Thyroid gland (tissue), 4 donors: ENCODE measurements at regions not wholly inside any gene's neighbourhood (a gene's known extent, or its start where the extent isn't known, plus 50 kb on each side); places are given as distances from the start of the nearest gene placed in this dataset.

Experiments
- DNase-seq, 2 donors: peaks; one replicate each; pipeline ENCODE4 v3.0.0-alpha.2; 2019
- H3K27ac ChIP-seq, 3 donors: fragments of 200-600 bp; sonication (generic); 1 replicate in 2 of 3; 2 replicates in 1 of 3; pipeline ENCODE4 v1.5.1; 2016 to 2019; ENCODE audit warnings: mild to moderate bottlenecking in 1 of 3, moderate library complexity in 1 of 3
- H3K27me3 ChIP-seq: fragments of 200-600 bp; sonication (generic); one replicate; pipeline ENCODE4 v1.5.1; 2019
- H3K36me3 ChIP-seq, 2 donors: fragments of 200-600 bp; sonication (generic); one replicate each; pipeline ENCODE4 v1.5.1; 2016 to 2019
- H3K4me1 ChIP-seq, 2 donors: fragments of 200-600 bp; sonication (generic); one replicate each; pipeline ENCODE4 v1.5.1; 2017 to 2019
- H3K4me3 ChIP-seq, 3 donors: fragments of 200-600 bp; sonication (generic); replicated peaks in 1 of 3; 1 replicate in 2 of 3; 2 replicates in 1 of 3; pipeline ENCODE4 v1.5.1; 2016; ENCODE audit warnings: mild to moderate bottlenecking in 1 of 3
- H3K9me3 ChIP-seq: fragments of 200-600 bp; sonication (generic); one replicate; pipeline ENCODE4 v1.5.1; 2017
- POLR2A ChIP-seq, 2 donors: fragments of 450-650 bp; IDR thresholded peaks; one replicate each; pipeline ENCODE4 v1.6.1; 2017; ENCODE audit warnings: antibody characterized with exemption in 2 of 2, mild to moderate bottlenecking in 2 of 2, moderate library complexity in 1 of 2
- WGBS, 2 donors: methylation state at CpG; one replicate each; pipeline ENCODE4 v1.1.5; 2017; 5-methylcytosine and 5-hydroxymethylcytosine counted together
- intact Hi-C: fragments of 100-400 bp; cut with DNase I; formaldehyde crosslinking; loops from one replicate; pipeline ENCODE4 v1.15.1; 2023
- TF ChIP-seq, protein P1 (sequence below), 6 experiments: fragments of 200-600 bp in 3 of 6; fragments of 450-650 bp in 3 of 6; sonication (generic) in 3 of 6; IDR thresholded peaks; one replicate each; pipeline ENCODE4 v1.5.1; 2016 to 2019; ENCODE audit warnings: antibody characterized with exemption in 6 of 6, mild to moderate bottlenecking in 2 of 6, inconsistent platforms in 1 of 6, moderate library complexity in 1 of 6

DNA sequence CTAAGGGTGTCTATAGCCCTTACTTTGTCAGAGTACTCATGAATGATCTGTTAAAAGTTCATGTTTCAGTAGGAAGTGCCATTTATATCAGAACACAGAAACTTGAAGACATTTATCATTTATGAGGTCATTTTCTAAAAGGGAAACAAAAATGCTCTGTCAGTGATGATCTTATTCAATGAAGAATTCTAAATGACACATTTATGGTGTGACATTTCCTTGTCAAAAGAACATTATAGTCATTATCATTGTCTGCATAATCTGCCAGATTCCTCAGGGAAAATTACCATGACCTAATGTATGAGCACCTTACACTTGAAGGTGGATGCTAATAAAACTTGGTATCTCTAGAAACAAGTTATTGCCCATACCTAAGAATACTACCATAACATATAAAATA lies 853.8 kb upstream of the SLITRK6 start:
- no peak for DNase-seq
- intact Hi-C loops, result no loop called here
- no peaks in the 10 kb centered on the region for H3K27me3 ChIP-seq
- TF ChIP-seq, protein P1, sequence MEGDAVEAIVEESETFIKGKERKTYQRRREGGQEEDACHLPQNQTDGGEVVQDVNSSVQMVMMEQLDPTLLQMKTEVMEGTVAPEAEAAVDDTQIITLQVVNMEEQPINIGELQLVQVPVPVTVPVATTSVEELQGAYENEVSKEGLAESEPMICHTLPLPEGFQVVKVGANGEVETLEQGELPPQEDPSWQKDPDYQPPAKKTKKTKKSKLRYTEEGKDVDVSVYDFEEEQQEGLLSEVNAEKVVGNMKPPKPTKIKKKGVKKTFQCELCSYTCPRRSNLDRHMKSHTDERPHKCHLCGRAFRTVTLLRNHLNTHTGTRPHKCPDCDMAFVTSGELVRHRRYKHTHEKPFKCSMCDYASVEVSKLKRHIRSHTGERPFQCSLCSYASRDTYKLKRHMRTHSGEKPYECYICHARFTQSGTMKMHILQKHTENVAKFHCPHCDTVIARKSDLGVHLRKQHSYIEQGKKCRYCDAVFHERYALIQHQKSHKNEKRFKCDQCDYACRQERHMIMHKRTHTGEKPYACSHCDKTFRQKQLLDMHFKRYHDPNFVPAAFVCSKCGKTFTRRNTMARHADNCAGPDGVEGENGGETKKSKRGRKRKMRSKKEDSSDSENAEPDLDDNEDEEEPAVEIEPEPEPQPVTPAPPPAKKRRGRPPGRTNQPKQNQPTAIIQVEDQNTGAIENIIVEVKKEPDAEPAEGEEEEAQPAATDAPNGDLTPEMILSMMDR (IDR thresholded peaks at IDR 0.05), result no peak
- no peak for TF ChIP-seq POLR2A (IDR thresholded peaks at IDR 0.05)
- H3K4me3 ChIP-seq, result no peak overlapping the region
- H3K36me3 ChIP-seq, result no peaks in the 10 kb centered on the region
- H3K4me1 ChIP-seq, result no peaks in the 10 kb centered on the region
- H3K27ac ChIP-seq, result no peak overlapping the region
- no peaks in the 10 kb centered on the region for H3K9me3 ChIP-seq

DNA sequence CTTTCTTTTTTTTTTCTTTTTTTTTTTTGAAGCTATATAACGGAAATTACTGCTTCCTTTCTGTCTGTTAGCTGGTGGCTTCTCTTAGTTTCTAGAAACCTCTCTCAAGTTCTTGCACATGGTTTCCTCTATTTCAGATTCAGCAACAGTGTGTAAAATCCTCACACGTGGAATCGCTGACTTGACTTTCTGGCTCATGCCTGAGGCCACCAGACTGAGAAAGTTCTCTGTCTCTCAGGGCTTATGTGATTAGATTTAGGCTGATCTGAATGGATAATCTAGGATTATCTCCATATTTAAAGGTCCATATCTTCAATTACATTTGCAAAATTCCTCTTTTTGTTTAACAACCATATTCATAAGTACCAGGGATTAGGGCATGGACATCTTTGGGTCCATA lies 856.3 kb upstream of the SLITRK6 start:
- H3K27ac ChIP-seq, result no peak overlapping the region
- 93% methylated on average over 3 of the region's 3 CpGs for WGBS, 2 donors
- no peak for DNase-seq
- TF ChIP-seq POLR2A (IDR thresholded peaks at IDR 0.05), result no peak
- no peaks in the 10 kb centered on the region for H3K9me3 ChIP-seq
- intact Hi-C loops, result no loop called here
- H3K4me3 ChIP-seq, result no peak overlapping the region
- no peaks in the 10 kb centered on the region for H3K27me3 ChIP-seq
- no peaks in the 10 kb centered on the region for H3K4me1 ChIP-seq
- H3K36me3 ChIP-seq, result no peaks in the 10 kb centered on the region

DNA sequence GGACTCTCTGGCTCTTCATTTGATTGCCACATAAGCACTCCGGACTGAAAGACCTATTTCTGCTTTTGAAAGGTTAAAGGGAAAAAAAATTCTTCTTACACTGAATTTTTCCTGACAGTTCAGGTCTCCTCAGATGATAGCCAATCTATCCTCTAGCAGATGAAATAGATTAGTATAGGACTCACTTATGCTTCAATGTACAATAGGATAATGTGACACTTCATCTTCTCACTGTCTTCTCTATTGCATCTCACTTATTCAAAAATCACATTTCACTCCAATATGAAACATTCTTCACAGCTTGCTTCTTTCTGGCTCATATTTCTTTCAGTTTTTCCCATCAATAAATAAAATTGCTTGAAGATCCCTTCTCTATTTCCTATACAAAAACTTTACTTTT lies 860.9 kb upstream of the SLITRK6 start:
- Histone ChIP-seq H3K27me3 (no peaks in the 10 kb centered on the region), H3K9me3 (no peaks in the 10 kb centered on the region), H3K4me1 (no peaks in the 10 kb centered on the region), H3K36me3 (no peaks in the 10 kb centered on the region), H3K27ac (no peak overlapping the region), H3K4me3 (no peak overlapping the region)
- 84 to 88% methylated on average over 1 of the region's 1 CpG for WGBS, 2 donors
- DNase-seq, result no peak
- intact Hi-C loops, result no loop called here
- TF ChIP-seq POLR2A (IDR thresholded peaks at IDR 0.05), result no peak
- TF ChIP-seq, protein P1 (IDR thresholded peaks at IDR 0.05), result no peak

DNA sequence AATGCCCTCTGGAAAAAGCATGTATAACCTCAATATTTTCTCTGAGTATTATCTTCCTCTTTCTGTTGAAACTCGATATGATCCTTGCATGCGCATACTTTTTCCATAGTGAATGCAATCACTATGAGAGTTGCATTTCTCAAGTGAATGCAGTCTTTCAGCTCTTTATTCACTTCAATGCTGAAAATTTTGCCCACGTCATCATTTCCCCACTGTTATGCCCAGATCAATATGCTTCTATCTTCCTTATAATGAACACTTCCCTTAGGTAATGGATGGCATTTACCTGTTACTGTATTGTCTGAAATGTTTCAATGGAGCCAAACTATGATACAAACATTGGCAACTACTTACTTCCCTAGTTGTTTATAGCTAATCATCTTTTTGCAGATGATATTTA lies 866.6 kb upstream of the SLITRK6 start:
- Histone ChIP-seq H3K9me3 (no peaks in the 10 kb centered on the region), H3K4me3 (no peak overlapping the region), H3K27me3 (no peaks in the 10 kb centered on the region), H3K36me3 (no peaks in the 10 kb centered on the region), H3K4me1 (no peaks in the 10 kb centered on the region), H3K27ac (no peak overlapping the region)
- 93 to 96% methylated on average over 3 of the region's 3 CpGs for WGBS, 2 donors
- DNase-seq, result no peak
- TF ChIP-seq POLR2A (IDR thresholded peaks at IDR 0.05), result no peak
- TF ChIP-seq, protein P1 (IDR thresholded peaks at IDR 0.05), result no peak
- intact Hi-C loops, result no loop called here

DNA sequence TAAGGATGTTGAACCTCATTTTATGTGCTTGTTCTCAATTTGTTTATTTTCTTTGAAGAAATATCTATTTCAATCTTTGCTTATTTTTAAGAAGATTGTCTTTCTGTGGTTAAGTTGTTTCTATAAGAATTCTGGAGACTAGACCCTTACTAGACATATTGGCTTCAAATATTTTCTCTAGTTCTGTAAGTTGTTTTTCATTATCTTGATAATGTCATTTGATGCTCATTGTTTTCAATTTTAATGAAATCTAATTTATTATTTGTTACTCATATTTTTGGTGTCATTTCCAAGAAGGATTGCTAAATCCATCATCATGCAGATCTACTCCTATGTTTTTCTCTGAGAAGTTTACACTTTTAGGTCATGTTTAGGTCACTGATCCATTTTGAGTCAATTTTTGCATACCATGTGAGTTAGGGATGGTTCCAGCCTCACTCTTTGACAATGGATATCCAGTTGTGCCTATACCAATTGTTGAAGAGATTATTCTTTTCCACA lies 874.8 kb upstream of the SLITRK6 start:
- TF ChIP-seq, protein P1 (IDR thresholded peaks at IDR 0.05), result no peak
- TF ChIP-seq POLR2A (IDR thresholded peaks at IDR 0.05), result no peak

DNA sequence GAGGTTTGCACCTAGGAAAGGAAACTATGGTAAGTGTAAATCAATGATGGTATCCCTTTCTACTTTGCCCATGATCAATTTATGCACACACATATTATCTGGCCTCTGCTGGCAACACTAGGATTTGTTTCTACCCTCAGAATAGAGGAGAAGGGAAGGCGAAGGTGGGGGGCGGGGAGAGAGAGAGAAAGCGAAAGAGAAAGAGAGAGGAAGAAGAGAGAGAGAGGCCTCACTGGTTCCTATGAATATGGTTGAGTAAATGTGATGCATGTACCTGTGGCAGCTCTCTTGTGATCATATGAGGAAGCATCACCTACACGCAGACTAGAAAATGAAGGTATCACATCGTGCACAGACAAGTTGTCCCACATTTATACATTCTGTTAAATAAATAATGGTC lies 882.0 kb upstream of the SLITRK6 start:
- intact Hi-C loops, result no loop called here
- Histone ChIP-seq H3K4me1 (no peaks in the 10 kb centered on the region), H3K4me3 (no peak overlapping the region), H3K27ac (no peak overlapping the region), H3K36me3 (no peaks in the 10 kb centered on the region), H3K27me3 (no peaks in the 10 kb centered on the region), H3K9me3 (no peaks in the 10 kb centered on the region)
- 72 to 75% methylated on average over 5 of the region's 5 CpGs for WGBS, 2 donors
- no peak for DNase-seq
- TF ChIP-seq, protein P1 (IDR thresholded peaks at IDR 0.05), result no peak
- TF ChIP-seq POLR2A (IDR thresholded peaks at IDR 0.05), result no peak

More for the DNA sequence above, 874.8 kb upstream of the SLITRK6 start:
- Histone ChIP-seq H3K9me3 (no peaks in the 10 kb centered on the region), H3K4me1 (no peaks in the 10 kb centered on the region), H3K36me3 (no peaks in the 10 kb centered on the region), H3K27me3 (no peaks in the 10 kb centered on the region), H3K27ac (no peak overlapping the region), H3K4me3 (no peak overlapping the region)
- DNase-seq, result no peak
- intact Hi-C loops, result no loop called here
